Activated naive CD4-positive, alpha-beta T cell treated with anti-CD3 and anti-CD28 coated beads, Interleukin-2, amount 10 ng/mL, durations not matched to agents 7 days and 5 days (primary cell): ENCODE measurements at regions not wholly inside any gene's neighbourhood (a gene's known extent, or its start where the extent isn't known, plus 50 kb on each side); places are given as distances from the start of the nearest gene placed in this dataset.
"Not testable (repeated sequence)": the region's sequence is repeated elsewhere in the genome, so short reads cannot be mapped to it uniquely, and the experiment has no call there.

Source experiments
- CTCF ChIA-PET: fragments of 350-600 bp; sonication (Branson Sonifier 250); formaldehyde crosslinking; loops from one replicate; lab custom pipeline; 2021; ENCODE audit warnings: antibody characterized with exemption; lab: Charles Lee
- DNase-seq: peaks from one replicate; pipeline ENCODE4 v3.0.0-alpha.2; 2020
- H3K27ac Mint-ChIP-seq: one replicate; pipeline ENCODE4 v1.8.0; 2021; ENCODE audit warnings: mild to moderate bottlenecking, moderate library complexity, mixed read lengths
- H3K27me3 Mint-ChIP-seq: one replicate; pipeline ENCODE4 v1.8.0; 2021; ENCODE audit warnings: mild to moderate bottlenecking, mixed read lengths
- H3K36me3 Mint-ChIP-seq: one replicate; pipeline ENCODE4 v1.8.0; 2021; ENCODE audit warnings: mixed read lengths
- H3K4me1 Mint-ChIP-seq: one replicate; pipeline ENCODE4 v1.8.0; 2021; ENCODE audit warnings: mixed read lengths
- H3K4me3 Mint-ChIP-seq: one replicate; pipeline ENCODE4 v1.8.0; 2021; ENCODE audit warnings: mild to moderate bottlenecking, moderate library complexity, mixed read lengths
- H3K9me3 Mint-ChIP-seq: one replicate; pipeline ENCODE4 v1.8.0; 2021; ENCODE audit warnings: mixed read lengths

- Mint-ChIP-seq H3K27ac (no peak overlapping the region), H3K4me3 (no peak overlapping the region), H3K27me3 (peaks cover 50% of the 10 kb centered on the region), H3K4me1 (peaks cover 8% of the 10 kb centered on the region), H3K9me3 (no peaks in the 10 kb centered on the region), H3K36me3 (no peaks in the 10 kb centered on the region)
- no peak for DNase-seq
- CTCF ChIA-PET = no interaction called here
These were observed 358.7 kb downstream of the RRAGC start for GRCh38 chr1:38500891-38501290.

GRCh38 chr1:38500352-38500751 lies 359.2 kb downstream of the RRAGC start:
- Mint-ChIP-seq H3K27ac (no peak overlapping the region), H3K4me3 (no peak overlapping the region), H3K36me3 (no peaks in the 10 kb centered on the region), H3K27me3 (peaks cover 46% of the 10 kb centered on the region), H3K4me1 (peaks cover 8% of the 10 kb centered on the region), H3K9me3 (no peaks in the 10 kb centered on the region)
- CTCF ChIA-PET = no interaction called here
- DNase-seq = no peak

GRCh38 chr1:38498686-38499085 lies 360.9 kb downstream of the RRAGC start:
- CTCF ChIA-PET = no interaction called here
- Mint-ChIP-seq H3K4me1 (peaks cover 8% of the 10 kb centered on the region), H3K27me3 (peaks cover 39% of the 10 kb centered on the region), H3K9me3 (no peaks in the 10 kb centered on the region), H3K4me3 (no peak overlapping the region), H3K27ac (no peak overlapping the region), H3K36me3 (no peaks in the 10 kb centered on the region)
- DNase-seq = no peak

- Mint-ChIP-seq H3K4me3 (no peak overlapping the region), H3K4me1 (peaks cover 8% of the 10 kb centered on the region), H3K27me3 (peaks cover 34% of the 10 kb centered on the region), H3K9me3 (no peaks in the 10 kb centered on the region), H3K27ac (no peak overlapping the region), H3K36me3 (no peaks in the 10 kb centered on the region)
- no peak for DNase-seq
- CTCF ChIA-PET = no interaction called here
These were observed 361.5 kb downstream of the RRAGC start for GRCh38 chr1:38497921-38498656.

- DNase-seq, H3K4me3 Mint-ChIP-seq, H3K4me1 Mint-ChIP-seq, H3K9me3 Mint-ChIP-seq, H3K36me3 Mint-ChIP-seq, CTCF ChIA-PET, H3K27ac Mint-ChIP-seq: not testable (repeated sequence)
- peaks cover 30% of the 10 kb centered on the region for H3K27me3 Mint-ChIP-seq
These were observed 366.3 kb downstream of the RRAGC start for GRCh38 chr1:38493306-38493705.

GRCh38 chr1:38489844-38490270 lies 369.7 kb downstream of the RRAGC start:
- peak; percentile 56 for DNase-seq
- Mint-ChIP-seq H3K4me3 (no peak overlapping the region), H3K36me3 (no peaks in the 10 kb centered on the region), H3K27me3 (peaks cover 44% of the 10 kb centered on the region), H3K9me3 (no peaks in the 10 kb centered on the region), H3K4me1 (no peaks in the 10 kb centered on the region), H3K27ac (no peak overlapping the region)
- CTCF ChIA-PET = interaction anchor here (0.9 to 1.8 kb wide), 3 partner anchors 24 to 96 kb away, joined by 3 to 7 read pairs (median 4); no protein-coding TSS in a partner anchor

- Mint-ChIP-seq H3K27me3 (peaks cover 44% of the 10 kb centered on the region), H3K4me3 (no peak overlapping the region), H3K4me1 (no peaks in the 10 kb centered on the region), H3K27ac (no peak overlapping the region), H3K9me3 (no peaks in the 10 kb centered on the region), H3K36me3 (no peaks in the 10 kb centered on the region)
- no peak for DNase-seq
- CTCF ChIA-PET = no interaction called here
These were observed 371.2 kb downstream of the RRAGC start for GRCh38 chr1:38488162-38488898.

GRCh38 chr1:38487396-38487795 lies 372.2 kb downstream of the RRAGC start:
- no peaks in the 10 kb centered on the region for H3K9me3 Mint-ChIP-seq
- peaks cover 42% of the 10 kb centered on the region for H3K27me3 Mint-ChIP-seq
- no peak for DNase-seq
- no peak overlapping the region for H3K4me3 Mint-ChIP-seq
- CTCF ChIA-PET = no interaction called here
- no peak overlapping the region for H3K27ac Mint-ChIP-seq
- no peaks in the 10 kb centered on the region for H3K4me1 Mint-ChIP-seq
- no peaks in the 10 kb centered on the region for H3K36me3 Mint-ChIP-seq

- Mint-ChIP-seq H3K27ac (no peak overlapping the region), H3K36me3 (no peaks in the 10 kb centered on the region), H3K4me1 (no peaks in the 10 kb centered on the region), H3K4me3 (no peak overlapping the region), H3K9me3 (no peaks in the 10 kb centered on the region), H3K27me3 (peaks cover 41% of the 10 kb centered on the region)
- CTCF ChIA-PET = no interaction called here
- no peak for DNase-seq
These were observed 373.5 kb downstream of the RRAGC start for GRCh38 chr1:38486085-38486484.

- peaks cover 54% of the 10 kb centered on the region for H3K27me3 Mint-ChIP-seq
- CTCF ChIA-PET = no interaction called here
These were observed 377.4 kb downstream of the RRAGC start for GRCh38 chr1:38481871-38482826.

GRCh38 chr1:38479662-38480061 lies 379.9 kb downstream of the RRAGC start:
- CTCF ChIA-PET, H3K36me3 Mint-ChIP-seq, H3K27ac Mint-ChIP-seq, DNase-seq, H3K9me3 Mint-ChIP-seq, H3K4me3 Mint-ChIP-seq: not testable (repeated sequence)
- Mint-ChIP-seq H3K4me1 (peaks cover 11% of the 10 kb centered on the region), H3K27me3 (peaks cover 63% of the 10 kb centered on the region)

More at GRCh38 chr1:38481871-38482826, 377.4 kb downstream of the RRAGC start:
- no peak for DNase-seq
- H3K4me3 Mint-ChIP-seq = no peak overlapping the region
- peaks cover 2% of the 10 kb centered on the region for H3K9me3 Mint-ChIP-seq
- H3K27ac Mint-ChIP-seq = no peak overlapping the region
- H3K36me3 Mint-ChIP-seq = no peaks in the 10 kb centered on the region
- no peaks in the 10 kb centered on the region for H3K4me1 Mint-ChIP-seq

- Mint-ChIP-seq H3K27ac (no peak overlapping the region), H3K27me3 (peaks cover 73% of the 10 kb centered on the region), H3K4me1 (peaks cover 14% of the 10 kb centered on the region)
These were observed 381.8 kb downstream of the RRAGC start for GRCh38 chr1:38477811-38478210.

GRCh38 chr1:38476850-38477178 lies 382.8 kb downstream of the RRAGC start:
- no peak overlapping the region for H3K27ac Mint-ChIP-seq
- H3K4me1 Mint-ChIP-seq = peaks cover 14% of the 10 kb centered on the region

More at GRCh38 chr1:38477811-38478210, 381.8 kb downstream of the RRAGC start:
- Mint-ChIP-seq H3K36me3 (no peaks in the 10 kb centered on the region), H3K9me3 (peaks cover 2% of the 10 kb centered on the region), H3K4me3 (no peak overlapping the region)
- CTCF ChIA-PET = no interaction called here
- no peak for DNase-seq

More at GRCh38 chr1:38476850-38477178, 382.8 kb downstream of the RRAGC start:
- CTCF ChIA-PET = no interaction called here
- no peaks in the 10 kb centered on the region for H3K36me3 Mint-ChIP-seq
- DNase-seq = no peak
- peaks cover 71% of the 10 kb centered on the region for H3K27me3 Mint-ChIP-seq
- peaks cover 2% of the 10 kb centered on the region for H3K9me3 Mint-ChIP-seq
- H3K4me3 Mint-ChIP-seq = no peak overlapping the region
